ENCODE measurements at regions not wholly inside any gene's neighbourhood (a gene's known extent, or its start where the extent isn't known, plus 50 kb on each side); places are given as distances from the start of the nearest gene placed in this dataset.
A peak's percentile ranks its signal among the peaks of the same experiment; 100 is the strongest.
"Not testable (repeated sequence)": the region's sequence is repeated elsewhere in the genome, so short reads cannot be mapped to it uniquely, and the experiment has no call there.

GRCh38 chr3:75453328-75453727 lies 210.8 kb upstream of the FRG2C start:
- in situ Hi-C loops (cut with MboI; ENCODE audit: low pct_ligation_motif_present in 1 of 4, low pct_unique_long_range_greater_than_20kb in 1 of 4, low sequenced_read_pairs in 3 of 4); H3K9me3 ChIP-seq; H3K36me3 ChIP-seq; H3K27me3 ChIP-seq; H3K27ac ChIP-seq; H3K4me1 ChIP-seq; H3K4me3 ChIP-seq; DNase-seq: not testable (repeated sequence)
- intact Hi-C loops (cut with DNase I; ENCODE audit: low total_unique reads): loop anchor here (10.0 kb wide), 1 partner anchor 1659 kb away; no protein-coding TSS in a partner anchor
- 60 to 65% methylated on average over 2 to 11 of the region's 11 CpGs for WGBS, 2 donors (ENCODE audit: low coverage in 1 of 2)

- 64 to 68% methylated on average over 1 of the region's 1 CpG for WGBS, 2 donors (ENCODE audit: low coverage in 1 of 2)
- H3K9me3 ChIP-seq; H3K4me1 ChIP-seq; DNase-seq; in situ Hi-C loops (cut with MboI; ENCODE audit: low pct_ligation_motif_present in 1 of 4, low pct_unique_long_range_greater_than_20kb in 1 of 4, low sequenced_read_pairs in 3 of 4); H3K27me3 ChIP-seq; H3K4me3 ChIP-seq; H3K27ac ChIP-seq; H3K36me3 ChIP-seq: not testable (repeated sequence)
- intact Hi-C loops (cut with DNase I; ENCODE audit: low total_unique reads): loop anchor here (10.0 kb wide), 1 partner anchor 1659 kb away; no protein-coding TSS in a partner anchor
Observed at GRCh38 chr3:75453839-75454238, 210.3 kb upstream of the FRG2C start.

DNA sequence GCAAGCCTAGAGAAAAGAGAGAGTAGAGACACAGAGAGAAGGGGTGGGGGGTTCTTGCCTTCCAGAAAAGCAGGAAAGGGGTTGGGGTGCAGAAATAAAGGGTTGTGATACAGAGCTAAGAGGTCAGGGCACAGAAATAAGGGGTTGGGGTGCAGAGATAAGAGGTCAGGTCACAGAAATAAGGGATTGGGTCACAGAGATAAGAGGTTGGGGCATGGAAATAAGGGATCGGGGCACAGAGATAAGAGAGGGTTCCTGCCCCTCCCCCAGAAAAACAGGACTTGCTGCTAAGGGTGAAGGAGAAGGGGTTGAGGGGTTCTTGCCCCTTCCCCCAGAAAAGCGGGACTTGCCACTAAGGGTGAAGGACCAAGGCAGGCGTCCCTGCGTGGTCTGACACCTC lies 189.6 kb upstream of the FRG2C start:
- intact Hi-C loops (cut with DNase I; ENCODE audit: low total_unique reads); H3K27ac ChIP-seq; H3K36me3 ChIP-seq; H3K27me3 ChIP-seq; DNase-seq; in situ Hi-C loops (cut with MboI; ENCODE audit: low pct_ligation_motif_present in 1 of 4, low pct_unique_long_range_greater_than_20kb in 1 of 4, low sequenced_read_pairs in 3 of 4); H3K4me3 ChIP-seq; H3K4me1 ChIP-seq; H3K9me3 ChIP-seq: not testable (repeated sequence)
- 88% methylated on average over 1 to 4 of the region's 4 CpGs for WGBS, 2 donors (ENCODE audit: low coverage in 1 of 2)

GRCh38 chr3:75496600-75496999 lies 167.5 kb upstream of the FRG2C start:
- not testable (repeated sequence) for H3K36me3 ChIP-seq

DNA sequence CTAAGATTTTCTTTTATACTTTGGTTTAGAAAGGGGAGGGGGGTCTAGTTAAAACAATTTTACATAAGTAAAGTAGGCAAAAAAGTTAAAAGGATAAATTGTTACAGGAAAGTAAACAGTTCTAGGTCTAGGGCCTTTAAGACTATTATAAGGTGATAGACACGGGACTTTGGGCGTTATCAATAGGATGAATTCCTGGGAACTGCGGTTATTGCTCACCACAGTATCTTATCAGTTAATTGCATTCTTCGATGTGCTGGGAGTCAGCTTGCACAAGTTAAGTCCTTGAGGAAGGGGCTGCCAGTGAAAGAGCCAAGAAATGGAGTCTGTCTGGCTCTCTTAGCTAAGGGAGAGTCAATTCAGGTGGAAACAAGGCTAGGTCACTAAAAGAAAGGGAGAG lies 163.8 kb upstream of the FRG2C start:
- H3K27me3 ChIP-seq; H3K9me3 ChIP-seq; intact Hi-C loops (cut with DNase I; ENCODE audit: low total_unique reads); H3K4me3 ChIP-seq; DNase-seq; H3K27ac ChIP-seq; H3K36me3 ChIP-seq; in situ Hi-C loops (cut with MboI; ENCODE audit: low pct_ligation_motif_present in 1 of 4, low pct_unique_long_range_greater_than_20kb in 1 of 4, low sequenced_read_pairs in 3 of 4); H3K4me1 ChIP-seq: not testable (repeated sequence)
- 86% methylated on average over 4 of the region's 4 CpGs; no CpG with 5 or more reads in 1 of the 2 donors for WGBS, 2 donors (ENCODE audit: low coverage in 1 of 2)

More at GRCh38 chr3:75496600-75496999, 167.5 kb upstream of the FRG2C start:
- H3K27ac ChIP-seq; H3K4me3 ChIP-seq; intact Hi-C loops (cut with DNase I; ENCODE audit: low total_unique reads); DNase-seq; in situ Hi-C loops (cut with MboI; ENCODE audit: low pct_ligation_motif_present in 1 of 4, low pct_unique_long_range_greater_than_20kb in 1 of 4, low sequenced_read_pairs in 3 of 4); H3K27me3 ChIP-seq; H3K4me1 ChIP-seq; H3K9me3 ChIP-seq: not testable (repeated sequence)
- 89 to 90% methylated on average over 2 of the region's 2 CpGs for WGBS, 2 donors (ENCODE audit: low coverage in 1 of 2)

DNA sequence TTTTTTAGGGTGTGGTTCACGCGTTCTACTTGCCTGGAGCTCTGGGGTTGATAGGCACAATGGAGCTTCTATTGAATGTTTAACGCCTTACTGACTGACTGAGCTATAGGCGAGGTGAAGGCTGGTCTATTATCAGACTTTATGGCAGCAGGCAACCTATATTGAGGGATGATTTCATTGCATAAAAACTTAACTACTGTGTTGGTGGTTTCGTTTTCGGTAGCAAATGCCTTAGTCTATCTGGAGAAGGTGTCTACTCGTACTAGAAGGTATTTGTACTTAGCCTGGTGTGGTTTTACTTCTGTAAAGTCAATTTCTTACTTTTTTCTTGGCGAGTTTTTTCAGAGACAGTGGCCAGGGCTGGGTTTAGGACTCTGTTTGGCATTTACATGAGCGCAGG lies 162.0 kb upstream of the FRG2C start:
- WGBS, 2 donors (ENCODE audit: low coverage in 1 of 2): 55 to 61% methylated on average over 8 to 9 of the region's 9 CpGs
- H3K9me3 ChIP-seq; in situ Hi-C loops (cut with MboI; ENCODE audit: low pct_ligation_motif_present in 1 of 4, low pct_unique_long_range_greater_than_20kb in 1 of 4, low sequenced_read_pairs in 3 of 4): not testable (repeated sequence)

GRCh38 chr3:75502769-75503756 lies 161.1 kb upstream of the FRG2C start:
- in situ Hi-C loops (cut with MboI; ENCODE audit: low pct_ligation_motif_present in 1 of 4, low pct_unique_long_range_greater_than_20kb in 1 of 4, low sequenced_read_pairs in 3 of 4): not testable (repeated sequence)
- H3K27ac ChIP-seq: peak overlapping the region; percentile 67 to 89 (median 80)

More for the DNA sequence above, 162.0 kb upstream of the FRG2C start:
- intact Hi-C loops (cut with DNase I; ENCODE audit: low total_unique reads); H3K27me3 ChIP-seq; H3K36me3 ChIP-seq; H3K4me1 ChIP-seq; DNase-seq: not testable (repeated sequence)
- Histone ChIP-seq H3K27ac (peak overlapping the region; percentile 67 to 89 (median 80)), H3K4me3 (peak overlapping the region in 3 of 4 donors; percentile 25 to 43 (median 31))
- TF ChIP-seq POLR2A (IDR thresholded peaks at IDR 0.05) (peak; percentile 44), POLR2AphosphoS5 (IDR thresholded peaks at IDR 0.05) (peak in 2 of 3 donors; percentile 38 to 42)

More at GRCh38 chr3:75502769-75503756, 161.1 kb upstream of the FRG2C start:
- H3K4me1 ChIP-seq; H3K9me3 ChIP-seq; H3K36me3 ChIP-seq; intact Hi-C loops (cut with DNase I; ENCODE audit: low total_unique reads); H3K27me3 ChIP-seq: not testable (repeated sequence)
- peak overlapping the region in 3 of 4 donors; percentile 25 to 43 (median 31) for H3K4me3 ChIP-seq
- WGBS, 2 donors (ENCODE audit: low coverage in 1 of 2): 17 to 31% methylated on average over 4 to 18 of the region's 18 CpGs
- TF ChIP-seq POLR2A (IDR thresholded peaks at IDR 0.05) (peak; percentile 58), POLR2AphosphoS5 (IDR thresholded peaks at IDR 0.05) (peak in 2 of 3 donors; percentile 4 to 56)
- TF ChIP-seq, protein P1, sequence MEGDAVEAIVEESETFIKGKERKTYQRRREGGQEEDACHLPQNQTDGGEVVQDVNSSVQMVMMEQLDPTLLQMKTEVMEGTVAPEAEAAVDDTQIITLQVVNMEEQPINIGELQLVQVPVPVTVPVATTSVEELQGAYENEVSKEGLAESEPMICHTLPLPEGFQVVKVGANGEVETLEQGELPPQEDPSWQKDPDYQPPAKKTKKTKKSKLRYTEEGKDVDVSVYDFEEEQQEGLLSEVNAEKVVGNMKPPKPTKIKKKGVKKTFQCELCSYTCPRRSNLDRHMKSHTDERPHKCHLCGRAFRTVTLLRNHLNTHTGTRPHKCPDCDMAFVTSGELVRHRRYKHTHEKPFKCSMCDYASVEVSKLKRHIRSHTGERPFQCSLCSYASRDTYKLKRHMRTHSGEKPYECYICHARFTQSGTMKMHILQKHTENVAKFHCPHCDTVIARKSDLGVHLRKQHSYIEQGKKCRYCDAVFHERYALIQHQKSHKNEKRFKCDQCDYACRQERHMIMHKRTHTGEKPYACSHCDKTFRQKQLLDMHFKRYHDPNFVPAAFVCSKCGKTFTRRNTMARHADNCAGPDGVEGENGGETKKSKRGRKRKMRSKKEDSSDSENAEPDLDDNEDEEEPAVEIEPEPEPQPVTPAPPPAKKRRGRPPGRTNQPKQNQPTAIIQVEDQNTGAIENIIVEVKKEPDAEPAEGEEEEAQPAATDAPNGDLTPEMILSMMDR (IDR thresholded peaks at IDR 0.05): peak in 3 of 5 experiments; percentile 32 to 53 (median 44)
- DNase-seq: peak; percentile 54
